Colonic mucosa (tissue), 4 donors: ENCODE measurements at regions not wholly inside any gene's neighbourhood (a gene's known extent, or its start where the extent isn't known, plus 50 kb on each side); places are given as distances from the start of the nearest gene placed in this dataset.

Source experiments
- DNase-seq: peaks from one replicate; pipeline ENCODE4 v3.0.0-alpha.2; 2020
- H3K27ac ChIP-seq: fragments of 200-600 bp; one replicate; pipeline ENCODE4 v1.8.0; 2021
- H3K27me3 ChIP-seq: fragments of 200-600 bp; one replicate; pipeline ENCODE4 v1.8.0; 2021
- H3K36me3 ChIP-seq: fragments of 200-600 bp; one replicate; pipeline ENCODE4 v1.8.0; 2021
- H3K4me1 ChIP-seq: fragments of 200-600 bp; one replicate; pipeline ENCODE4 v1.8.0; 2021; ENCODE audit warnings: mild to moderate bottlenecking
- H3K4me3 ChIP-seq: fragments of 200-600 bp; one replicate; pipeline ENCODE4 v1.8.0; 2021
- H3K9ac ChIP-seq, 2 donors: one replicate each; pipeline ENCODE4 v1.7.0; 2013; ENCODE audit warnings: control low read depth in 2 of 2, low read depth in 2 of 2, low read length in 2 of 2
- H3K9me3 ChIP-seq: fragments of 200-600 bp; one replicate; pipeline ENCODE4 v1.8.0; 2021
- CTCF ChIP-seq: fragments of 200-600 bp; IDR thresholded peaks from one replicate; pipeline ENCODE4 v1.8.0; 2022; ENCODE audit warnings: antibody characterized with exemption, mild to moderate bottlenecking
- intact Hi-C: fragments of 100-400 bp; cut with DNase I; formaldehyde crosslinking; loops from one replicate; pipeline ENCODE4 v1.14.1; 2022
- donor health status: healthy.
- donor health status: DM: no; HTN: no; CAD: no.
- donor health status: DM: no; HTN: no; CAD: no.

GRCh38 chr6:139433631-139434419 lies 59.4 kb upstream of the CITED2 start:
- no peaks in the 10 kb centered on the region for H3K9me3 ChIP-seq
- no peaks in the 10 kb centered on the region for H3K27me3 ChIP-seq
- TF ChIP-seq CTCF: no peak
- DNase-seq: peak; percentile 31
- no peak overlapping the region for H3K4me3 ChIP-seq
- no peak overlapping the region for H3K9ac ChIP-seq
- no peak overlapping the region for H3K27ac ChIP-seq
- intact Hi-C loops: no loop called here
- no peaks in the 10 kb centered on the region for H3K36me3 ChIP-seq
- no peaks in the 10 kb centered on the region for H3K4me1 ChIP-seq

- no peak for DNase-seq
- TF ChIP-seq CTCF: no peak
- no peaks in the 10 kb centered on the region for H3K36me3 ChIP-seq
Observed at GRCh38 chr6:139431602-139431956, 57.1 kb upstream of the CITED2 start.

GRCh38 chr6:139430899-139431601 lies 56.6 kb upstream of the CITED2 start:
- no peaks in the 10 kb centered on the region for H3K4me1 ChIP-seq
- H3K9ac ChIP-seq: no peak overlapping the region
- DNase-seq: no peak
- TF ChIP-seq CTCF: no peak
- H3K36me3 ChIP-seq: no peaks in the 10 kb centered on the region
- no peaks in the 10 kb centered on the region for H3K9me3 ChIP-seq
- intact Hi-C loops: no loop called here
- no peak overlapping the region for H3K27ac ChIP-seq
- no peak overlapping the region for H3K4me3 ChIP-seq
- no peaks in the 10 kb centered on the region for H3K27me3 ChIP-seq

More at GRCh38 chr6:139431602-139431956, 57.1 kb upstream of the CITED2 start:
- no peaks in the 10 kb centered on the region for H3K27me3 ChIP-seq
- no peak overlapping the region for H3K4me3 ChIP-seq
- intact Hi-C loops: no loop called here
- H3K4me1 ChIP-seq: no peaks in the 10 kb centered on the region
- H3K27ac ChIP-seq: no peak overlapping the region
- H3K9me3 ChIP-seq: no peaks in the 10 kb centered on the region
- H3K9ac ChIP-seq: no peak overlapping the region

- intact Hi-C loops: no loop called here
- Histone ChIP-seq H3K4me3 (no peak overlapping the region), H3K36me3 (no peaks in the 10 kb centered on the region), H3K27me3 (no peaks in the 10 kb centered on the region), H3K9me3 (no peaks in the 10 kb centered on the region), H3K9ac (no peak overlapping the region), H3K4me1 (no peaks in the 10 kb centered on the region), H3K27ac (no peak overlapping the region)
- no peak for TF ChIP-seq CTCF
- no peak for DNase-seq
Observed at GRCh38 chr6:139429580-139430145, 55.2 kb upstream of the CITED2 start.

GRCh38 chr6:139427199-139427598 lies 52.8 kb upstream of the CITED2 start:
- no peaks in the 10 kb centered on the region for H3K36me3 ChIP-seq
- H3K27ac ChIP-seq: no peak overlapping the region
- H3K27me3 ChIP-seq: no peaks in the 10 kb centered on the region
- DNase-seq: no peak
- no peaks in the 10 kb centered on the region for H3K9me3 ChIP-seq
- H3K9ac ChIP-seq: no peak overlapping the region
- H3K4me1 ChIP-seq: no peaks in the 10 kb centered on the region
- no peak overlapping the region for H3K4me3 ChIP-seq
- no peak for TF ChIP-seq CTCF
- intact Hi-C loops: no loop called here
